ENCODE measurements at regions not wholly inside any gene's neighbourhood (a gene's known extent, or its start where the extent isn't known, plus 50 kb on each side); places are given as distances from the start of the nearest gene placed in this dataset.

DNA sequence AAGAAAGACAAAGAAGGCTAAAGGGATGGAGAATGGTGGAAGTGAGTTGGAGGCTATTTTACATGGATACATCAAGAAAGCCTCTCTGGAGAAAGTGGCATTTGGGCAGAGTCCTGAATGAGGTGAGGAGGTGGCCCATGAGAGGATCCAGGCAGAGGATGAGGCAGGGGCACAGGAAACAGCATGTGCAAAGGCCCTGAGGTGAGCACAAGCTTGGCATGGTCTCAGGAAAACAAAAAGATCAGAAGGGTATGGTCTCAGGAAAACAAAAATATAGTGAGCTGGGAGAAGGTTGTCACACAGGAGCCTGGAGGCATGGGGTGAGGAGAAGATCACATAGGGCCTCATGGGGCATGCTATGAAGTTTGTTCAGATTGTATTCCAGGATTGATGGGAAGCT, 62.1 kb upstream of the F3 start:
- H3K9me1 ChIP-seq (ENCODE audit: control insufficient read depth, extremely low read depth, insufficient read depth, low read length): peaks cover 2% of the 10 kb centered on the region
- H3K4me3 ChIP-seq (ENCODE audit: control insufficient read depth in 2 of 3, extremely low read depth in 1 of 3, insufficient read depth in 2 of 3, low read depth in 1 of 3, low read length in 3 of 3): no peak overlapping the region
- TF ChIP-seq, protein P1, sequence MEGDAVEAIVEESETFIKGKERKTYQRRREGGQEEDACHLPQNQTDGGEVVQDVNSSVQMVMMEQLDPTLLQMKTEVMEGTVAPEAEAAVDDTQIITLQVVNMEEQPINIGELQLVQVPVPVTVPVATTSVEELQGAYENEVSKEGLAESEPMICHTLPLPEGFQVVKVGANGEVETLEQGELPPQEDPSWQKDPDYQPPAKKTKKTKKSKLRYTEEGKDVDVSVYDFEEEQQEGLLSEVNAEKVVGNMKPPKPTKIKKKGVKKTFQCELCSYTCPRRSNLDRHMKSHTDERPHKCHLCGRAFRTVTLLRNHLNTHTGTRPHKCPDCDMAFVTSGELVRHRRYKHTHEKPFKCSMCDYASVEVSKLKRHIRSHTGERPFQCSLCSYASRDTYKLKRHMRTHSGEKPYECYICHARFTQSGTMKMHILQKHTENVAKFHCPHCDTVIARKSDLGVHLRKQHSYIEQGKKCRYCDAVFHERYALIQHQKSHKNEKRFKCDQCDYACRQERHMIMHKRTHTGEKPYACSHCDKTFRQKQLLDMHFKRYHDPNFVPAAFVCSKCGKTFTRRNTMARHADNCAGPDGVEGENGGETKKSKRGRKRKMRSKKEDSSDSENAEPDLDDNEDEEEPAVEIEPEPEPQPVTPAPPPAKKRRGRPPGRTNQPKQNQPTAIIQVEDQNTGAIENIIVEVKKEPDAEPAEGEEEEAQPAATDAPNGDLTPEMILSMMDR (optimal IDR thresholded peaks at IDR 0.05 in 1 of 3, IDR thresholded peaks at IDR 0.05 in 1 of 3, conservative IDR thresholded peaks at IDR 0.05 in 1 of 3; ENCODE audit: extremely low read depth in 1 of 3, insufficient read depth in 2 of 3, low read length in 3 of 3): no peak
- TF ChIP-seq EZH2 (IDR thresholded peaks at IDR 0.05; ENCODE audit: low read length): no peak
- FAIRE-seq (no peak), DNase-seq (ENCODE audit: low read depth, low spot score) (no peak)
- H3K36me3 ChIP-seq (ENCODE audit: control insufficient read depth in 2 of 2, extremely low read depth in 1 of 2, insufficient read depth in 2 of 2, low read length in 2 of 2): no peaks in the 10 kb centered on the region
- no peaks in the 10 kb centered on the region for H3K4me1 ChIP-seq (ENCODE audit: control insufficient read depth, extremely low read depth, insufficient read depth, low read length)
- H3K27me3 ChIP-seq (ENCODE audit: control insufficient read depth, extremely low read depth, insufficient read depth, low read length): no peaks in the 10 kb centered on the region
- no peaks in the 10 kb centered on the region for H3K79me2 ChIP-seq (ENCODE audit: control insufficient read depth, insufficient read depth, low read length)
- dilution Hi-C loops (cut with MboI; ENCODE audit: extremely low pct_ligation_motif_present, low sequenced_read_pairs): no loop called here
- no peak overlapping the region for H2AFZ ChIP-seq (ENCODE audit: control insufficient read depth, low read length)
- H3K9me3 ChIP-seq (ENCODE audit: control insufficient read depth, low read depth, low read length): no peaks in the 10 kb centered on the region
- H4K20me1 ChIP-seq (ENCODE audit: control insufficient read depth, extremely low read depth, insufficient read depth, low read length): no peaks in the 10 kb centered on the region
- H3K4me2 ChIP-seq (ENCODE audit: control insufficient read depth, extremely low read depth, insufficient read depth, low read depth, low read length): no peak overlapping the region
- H3K27ac ChIP-seq (ENCODE audit: control insufficient read depth, insufficient read depth, low read length): no peak overlapping the region
- H3K9ac ChIP-seq (ENCODE audit: control insufficient read depth, extremely low read depth, insufficient read depth, low read length): no peak overlapping the region

DNA sequence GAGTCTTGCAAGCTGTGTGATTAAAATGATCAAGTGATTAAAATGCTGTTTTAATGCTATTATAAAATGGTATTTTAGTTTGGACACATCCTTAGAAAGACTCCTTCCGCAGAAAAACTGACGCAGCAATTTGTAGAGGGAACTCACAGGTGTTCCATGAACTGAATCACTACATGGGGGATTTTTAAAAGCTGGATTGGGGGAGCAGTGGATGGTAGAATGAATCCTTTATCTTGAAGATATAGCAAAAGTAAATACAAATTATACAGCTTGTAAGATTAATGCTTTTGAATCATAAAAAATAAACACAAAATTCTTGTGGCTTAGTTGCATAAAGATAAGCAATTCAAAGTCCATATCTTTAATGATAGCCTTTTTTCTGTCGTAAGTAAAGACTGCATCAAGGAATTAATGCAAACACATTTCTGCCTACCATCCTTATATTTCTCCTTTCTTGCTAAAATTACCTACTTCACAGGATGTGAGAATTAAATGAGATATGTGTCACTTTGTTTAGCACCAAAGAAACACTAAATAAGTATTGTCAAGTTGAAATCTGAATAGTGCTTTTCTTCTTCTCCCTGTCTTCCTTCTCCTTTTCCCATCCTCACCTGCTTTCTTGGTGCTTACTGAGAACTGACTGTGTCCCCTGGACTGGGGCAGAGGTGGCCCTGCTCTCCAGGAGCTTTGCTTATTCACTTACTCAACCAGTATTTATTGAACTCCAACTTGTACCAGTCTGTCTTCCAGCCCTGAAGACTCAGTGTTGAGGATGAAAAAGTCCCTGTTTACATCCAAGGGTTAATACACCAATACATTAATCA, 61.5 kb upstream of the F3 start:
- H3K4me1 ChIP-seq (ENCODE audit: control insufficient read depth, extremely low read depth, insufficient read depth, low read length): no peaks in the 10 kb centered on the region
- H2AFZ ChIP-seq (ENCODE audit: control insufficient read depth, low read length): no peak overlapping the region
- DNase-seq (ENCODE audit: low read depth, low spot score): no peak
- H3K27me3 ChIP-seq (ENCODE audit: control insufficient read depth, extremely low read depth, insufficient read depth, low read length): no peaks in the 10 kb centered on the region
- H3K79me2 ChIP-seq (ENCODE audit: control insufficient read depth, insufficient read depth, low read length): no peaks in the 10 kb centered on the region
- no peaks in the 10 kb centered on the region for H3K9me3 ChIP-seq (ENCODE audit: control insufficient read depth, low read depth, low read length)
- no peak overlapping the region for H3K9ac ChIP-seq (ENCODE audit: control insufficient read depth, extremely low read depth, insufficient read depth, low read length)
- TF ChIP-seq EZH2 (IDR thresholded peaks at IDR 0.05; ENCODE audit: low read length): no peak
- TF ChIP-seq, protein P1 (optimal IDR thresholded peaks at IDR 0.05 in 1 of 3, IDR thresholded peaks at IDR 0.05 in 1 of 3, conservative IDR thresholded peaks at IDR 0.05 in 1 of 3; ENCODE audit: extremely low read depth in 1 of 3, insufficient read depth in 2 of 3, low read length in 3 of 3): no peak
- H3K36me3 ChIP-seq (ENCODE audit: control insufficient read depth in 2 of 2, extremely low read depth in 1 of 2, insufficient read depth in 2 of 2, low read length in 2 of 2): no peaks in the 10 kb centered on the region
- FAIRE-seq: no peak
- H4K20me1 ChIP-seq (ENCODE audit: control insufficient read depth, extremely low read depth, insufficient read depth, low read length): no peaks in the 10 kb centered on the region
- no peak overlapping the region for H3K4me2 ChIP-seq (ENCODE audit: control insufficient read depth, extremely low read depth, insufficient read depth, low read depth, low read length)
- H3K27ac ChIP-seq (ENCODE audit: control insufficient read depth, insufficient read depth, low read length): no peak overlapping the region
- no peak overlapping the region for H3K4me3 ChIP-seq (ENCODE audit: control insufficient read depth in 2 of 3, extremely low read depth in 1 of 3, insufficient read depth in 2 of 3, low read depth in 1 of 3, low read length in 3 of 3)
- peaks cover 2% of the 10 kb centered on the region for H3K9me1 ChIP-seq (ENCODE audit: control insufficient read depth, extremely low read depth, insufficient read depth, low read length)
- dilution Hi-C loops (cut with MboI; ENCODE audit: extremely low pct_ligation_motif_present, low sequenced_read_pairs): no loop called here
